GM19324 (cell line): ENCODE measurements at regions not wholly inside any gene's neighbourhood (a gene's known extent, or its start where the extent isn't known, plus 50 kb on each side); places are given as distances from the start of the nearest gene placed in this dataset.

Source experiments
- ATAC-seq: cut with Tn5 transposase; IDR thresholded peaks from one replicate; pipeline ENCODE4 v1.9.1; 2021; ENCODE audit warnings: mild to moderate bottlenecking, moderate library complexity; ENCODE audit not compliant: unreplicated experiment, low FRiP score

GRCh38 chr6:169961772-169962561 lies 210.5 kb downstream of the ERMARD start:
- ATAC-seq, result no peak

DNA sequence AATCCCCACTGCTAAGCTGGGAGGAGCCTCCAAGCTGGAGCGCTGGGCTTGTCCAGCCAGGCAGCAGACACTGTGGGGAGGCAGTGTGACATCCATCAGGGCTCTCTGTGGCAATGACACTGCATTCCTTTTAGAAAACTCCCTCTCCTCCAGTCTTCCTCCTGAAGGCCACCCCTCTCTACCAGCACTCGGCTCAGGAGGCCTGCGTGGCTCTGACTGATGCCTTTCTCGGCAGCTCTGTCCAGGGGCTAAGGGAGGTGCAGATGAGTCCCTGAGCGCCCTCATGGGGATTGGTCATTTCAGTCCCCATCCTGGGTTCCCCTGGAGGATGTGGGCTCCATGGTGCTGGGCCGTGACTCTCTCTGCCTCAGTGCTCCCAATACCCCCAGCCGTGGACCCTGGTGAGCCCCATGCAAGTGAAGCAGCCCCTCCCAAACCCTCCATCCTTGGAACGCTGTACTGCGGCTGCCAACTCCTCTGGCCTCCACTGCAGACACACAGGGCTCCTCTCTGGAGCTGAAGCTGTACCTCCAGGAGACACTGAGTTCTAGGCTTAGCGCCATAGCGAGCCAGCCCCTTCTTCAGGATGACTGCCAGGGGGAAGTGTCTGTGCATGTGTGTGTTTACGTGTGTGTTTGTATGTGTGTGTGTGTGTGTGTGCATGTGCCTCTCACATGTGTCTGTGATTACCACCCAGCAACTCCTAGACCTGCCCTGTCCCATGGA lies 209.6 kb downstream of the ERMARD start:
- no peak for ATAC-seq

DNA sequence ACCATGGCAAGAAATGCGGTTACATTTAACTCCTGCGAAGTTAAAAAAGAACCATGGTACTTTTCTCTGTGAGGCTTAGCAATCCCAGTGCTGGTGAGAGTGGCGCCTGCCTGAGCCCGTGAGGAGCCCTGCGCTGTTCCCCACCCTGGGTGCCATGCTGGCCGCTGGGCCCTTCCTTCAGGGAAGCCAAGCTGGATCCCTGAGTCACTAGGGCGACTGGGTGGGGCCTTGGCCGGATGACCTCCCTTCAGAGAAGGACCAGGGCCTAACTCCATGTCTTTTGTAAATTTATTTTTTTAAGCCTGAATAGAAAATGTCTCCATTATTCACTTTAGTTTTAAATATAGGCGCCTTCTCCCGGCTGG lies 209.1 kb downstream of the ERMARD start:
- ATAC-seq, result no peak

DNA sequence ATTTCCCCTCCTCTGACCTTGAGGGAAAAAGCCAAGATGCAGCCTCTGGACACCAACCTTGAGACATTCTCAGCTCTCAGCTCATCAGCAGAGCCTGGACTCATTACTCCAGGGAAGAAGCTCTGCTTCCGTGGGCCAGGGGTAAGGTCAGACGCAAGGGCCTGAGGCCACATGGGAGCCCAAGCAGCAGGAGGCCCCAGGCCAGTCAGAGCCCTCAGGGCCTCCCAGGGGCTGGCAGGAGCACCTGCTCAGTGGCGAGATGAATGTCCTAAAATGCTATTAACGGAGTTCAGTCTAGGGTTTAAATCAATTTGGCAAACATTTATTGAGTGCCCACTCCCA lies 208.6 kb downstream of the ERMARD start:
- no peak for ATAC-seq

DNA sequence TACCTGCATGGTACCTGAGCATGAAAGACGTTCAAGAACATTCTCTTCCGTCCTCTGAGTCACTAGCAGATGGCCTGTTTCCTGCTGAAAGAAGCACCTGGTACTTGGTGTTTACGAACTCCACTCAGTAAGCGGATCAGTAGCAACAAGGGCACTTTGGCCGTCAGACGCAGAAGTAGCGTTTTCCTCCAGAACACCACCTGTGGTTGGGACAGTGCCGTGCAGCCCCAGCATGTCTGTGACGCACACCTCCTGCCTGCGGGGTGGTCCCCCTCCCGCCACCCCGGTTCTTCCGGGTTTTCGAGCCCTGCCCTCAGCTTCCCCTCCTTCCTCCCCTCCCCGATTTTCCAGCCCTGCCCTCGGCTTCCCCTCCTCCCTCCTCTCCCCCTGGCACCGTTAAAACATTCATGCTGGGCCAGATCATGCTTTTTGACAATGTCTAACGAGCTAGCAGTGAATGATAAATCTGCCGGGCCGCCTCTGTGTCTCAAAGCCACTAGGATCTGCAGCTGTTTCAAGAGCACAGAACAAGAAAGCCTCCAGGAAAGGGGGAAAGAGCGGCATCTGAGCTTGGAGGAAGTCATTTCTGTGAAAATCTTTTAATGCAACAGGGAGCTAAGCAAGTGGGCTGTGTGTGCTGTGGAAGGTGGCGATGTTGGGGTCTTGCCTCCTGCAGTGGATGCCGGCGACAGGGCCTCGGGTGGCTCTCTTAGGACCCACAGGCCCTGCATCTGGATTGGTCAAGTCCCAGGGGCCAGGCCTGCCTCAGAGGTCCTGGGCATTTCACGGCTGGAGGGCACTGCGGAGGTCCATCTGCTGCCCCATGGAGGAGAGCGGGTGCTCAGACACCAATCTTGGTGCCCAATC lies 207.9 kb downstream of the ERMARD start:
- no peak for ATAC-seq

DNA sequence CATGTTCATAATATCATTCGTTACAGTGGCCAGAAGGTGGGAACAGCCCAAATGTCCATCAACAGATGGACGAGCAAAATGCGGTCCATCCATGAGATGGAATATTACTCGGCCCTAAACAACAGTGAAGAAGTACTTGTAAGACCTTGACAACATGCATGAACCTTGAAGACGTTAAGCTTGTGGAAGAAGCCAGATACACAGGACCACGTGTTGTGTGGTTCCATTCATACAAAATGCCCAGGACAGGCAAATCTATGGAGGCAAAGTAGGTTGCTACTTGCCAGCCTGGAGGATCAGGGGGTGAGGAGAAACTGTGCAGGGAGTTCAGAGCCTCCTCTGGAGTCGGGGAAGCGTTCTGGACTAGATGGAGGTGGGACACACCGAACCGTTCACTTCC lies 207.1 kb downstream of the ERMARD start:
- ATAC-seq, result no peak

DNA sequence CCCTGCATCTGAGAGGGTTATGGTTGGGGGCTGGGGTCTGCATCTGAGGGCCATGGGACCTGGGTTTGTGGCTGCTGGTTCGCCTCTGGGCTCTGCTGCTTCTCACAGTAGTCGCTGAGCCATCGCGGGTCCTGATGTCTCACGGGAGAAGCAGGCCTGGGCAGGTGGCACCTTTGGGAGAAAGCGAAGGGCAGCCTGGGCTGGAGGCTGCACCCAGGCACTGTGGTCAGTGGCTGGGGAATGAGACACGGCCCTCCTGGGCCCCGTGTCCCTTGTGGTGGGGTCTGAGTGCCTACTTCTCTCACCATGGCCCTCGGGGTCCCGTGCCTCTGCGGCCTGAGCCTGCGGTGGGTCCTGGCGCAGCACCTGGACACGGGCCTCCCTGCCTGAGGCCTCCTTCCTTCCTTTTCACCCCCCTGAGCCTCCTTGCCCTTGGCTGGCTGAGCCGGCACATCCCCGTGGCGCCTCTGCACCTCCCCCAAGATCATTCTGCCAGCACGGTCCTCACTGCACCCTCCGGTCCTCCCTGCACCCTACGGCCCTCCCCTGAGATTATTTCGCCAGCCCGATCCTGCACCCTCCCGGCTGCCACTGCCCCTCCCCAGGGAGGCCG lies 206.0 kb downstream of the ERMARD start:
- no peak for ATAC-seq

- ATAC-seq, result no peak
Observed at GRCh38 chr6:169956580-169956979, 205.2 kb downstream of the ERMARD start.

- no peak for ATAC-seq
Observed at GRCh38 chr6:169955731-169956437, 204.5 kb downstream of the ERMARD start.

DNA sequence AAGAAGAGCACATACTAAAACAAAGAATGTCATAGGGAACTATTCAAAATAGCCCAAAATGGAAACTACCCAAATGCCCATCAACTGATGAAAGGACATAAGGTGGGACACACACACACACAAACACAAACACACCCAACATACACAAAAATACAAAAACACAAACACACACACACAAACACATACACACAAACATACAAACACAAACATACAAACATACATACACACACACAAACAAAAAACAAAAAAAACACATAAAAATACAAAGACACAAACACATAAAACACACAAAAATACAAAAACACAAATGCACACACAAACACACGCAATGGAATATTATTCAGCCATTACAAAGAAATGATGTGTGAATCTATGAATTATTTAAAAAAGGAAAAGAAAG lies 203.6 kb downstream of the ERMARD start:
- ATAC-seq, result no peak

- no peak for ATAC-seq
Observed at GRCh38 chr6:169953686-169954085, 202.3 kb downstream of the ERMARD start.

- no peak for ATAC-seq
Observed at GRCh38 chr6:169950558-169950957, 199.1 kb downstream of the ERMARD start.

DNA sequence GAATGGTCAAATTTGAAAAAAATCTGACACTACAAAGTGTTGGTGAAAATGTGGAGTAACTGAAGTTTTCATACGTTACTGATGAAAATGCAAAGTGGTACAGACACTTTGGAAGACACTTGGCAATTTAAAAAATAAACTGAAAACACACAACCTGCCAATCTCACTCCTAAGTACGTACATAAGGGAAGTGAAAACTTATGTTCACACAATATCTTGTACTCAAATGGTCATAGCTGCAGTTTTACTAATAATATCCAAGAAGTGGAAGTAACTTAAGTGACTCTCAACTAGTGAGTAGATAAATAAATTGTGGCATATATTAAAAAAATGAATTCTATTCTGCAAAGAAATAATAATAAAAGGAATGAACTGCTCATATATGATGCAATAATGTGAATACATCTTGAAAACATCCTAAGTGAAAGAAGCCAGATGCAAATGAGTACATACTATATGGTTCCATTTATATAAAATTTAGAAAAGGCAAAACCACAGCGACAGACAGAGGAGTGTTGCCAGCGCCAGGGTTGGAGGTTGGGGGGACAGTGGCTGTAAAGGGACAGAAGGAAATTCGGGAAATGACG lies 198.2 kb downstream of the ERMARD start:
- ATAC-seq, result no peak

DNA sequence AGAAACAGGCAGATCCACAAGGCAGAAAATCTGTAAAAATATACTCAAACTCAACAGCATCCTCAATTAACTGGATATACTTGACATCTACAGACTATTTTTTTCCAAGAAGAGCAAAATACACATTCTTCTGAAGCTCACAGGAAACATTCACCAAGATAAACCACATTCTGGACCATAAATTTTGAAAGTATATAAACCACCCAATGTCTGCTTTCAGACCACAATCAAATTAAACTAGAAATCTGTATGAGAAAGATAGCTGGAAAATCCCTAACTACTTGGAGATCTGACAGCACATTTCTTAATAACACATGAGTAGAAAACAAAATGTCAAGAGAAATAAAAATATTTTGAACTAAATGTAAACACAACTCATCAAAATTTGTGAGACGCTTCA lies 195.5 kb downstream of the ERMARD start:
- no peak for ATAC-seq

DNA sequence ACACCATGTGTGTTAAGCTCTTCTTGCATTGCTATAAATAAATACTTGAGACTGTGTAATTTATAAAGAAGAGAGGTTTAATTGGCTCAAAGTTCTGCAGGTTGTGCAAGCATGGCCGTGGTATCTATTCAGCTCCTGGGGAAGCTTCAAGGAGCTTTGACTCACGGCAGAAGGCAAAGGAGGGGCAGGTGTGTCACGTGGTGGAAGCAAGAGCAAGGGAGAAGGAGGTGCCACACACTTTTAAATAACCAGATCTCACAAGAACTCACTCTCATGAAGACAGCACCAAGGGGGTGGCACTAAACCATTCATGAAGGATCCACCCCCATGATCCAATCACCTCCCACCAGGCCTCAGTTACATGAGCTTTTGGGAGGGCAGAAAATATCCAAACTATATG lies 193.7 kb downstream of the ERMARD start:
- ATAC-seq, result no peak

DNA sequence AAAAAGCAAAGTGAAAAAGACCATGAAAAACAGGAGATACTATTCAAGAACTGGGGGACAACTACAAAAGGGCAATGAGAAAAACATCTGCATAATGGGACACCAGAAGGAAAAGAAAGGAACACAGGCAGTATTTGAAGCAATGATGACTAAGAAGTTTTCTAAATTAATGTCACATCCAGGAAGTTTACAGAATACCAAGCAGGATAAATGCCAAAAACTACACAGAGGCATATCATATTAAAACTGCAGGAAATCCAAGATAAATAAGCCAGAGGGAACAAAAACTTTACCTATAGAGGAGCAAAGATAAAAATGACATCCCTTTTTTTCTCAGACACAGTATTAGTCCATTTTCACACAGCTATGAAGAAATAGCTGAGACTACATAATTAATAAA lies 193.0 kb downstream of the ERMARD start:
- no peak for ATAC-seq

GRCh38 chr6:169944061-169944337 lies 192.6 kb downstream of the ERMARD start:
- ATAC-seq, result no peak

DNA sequence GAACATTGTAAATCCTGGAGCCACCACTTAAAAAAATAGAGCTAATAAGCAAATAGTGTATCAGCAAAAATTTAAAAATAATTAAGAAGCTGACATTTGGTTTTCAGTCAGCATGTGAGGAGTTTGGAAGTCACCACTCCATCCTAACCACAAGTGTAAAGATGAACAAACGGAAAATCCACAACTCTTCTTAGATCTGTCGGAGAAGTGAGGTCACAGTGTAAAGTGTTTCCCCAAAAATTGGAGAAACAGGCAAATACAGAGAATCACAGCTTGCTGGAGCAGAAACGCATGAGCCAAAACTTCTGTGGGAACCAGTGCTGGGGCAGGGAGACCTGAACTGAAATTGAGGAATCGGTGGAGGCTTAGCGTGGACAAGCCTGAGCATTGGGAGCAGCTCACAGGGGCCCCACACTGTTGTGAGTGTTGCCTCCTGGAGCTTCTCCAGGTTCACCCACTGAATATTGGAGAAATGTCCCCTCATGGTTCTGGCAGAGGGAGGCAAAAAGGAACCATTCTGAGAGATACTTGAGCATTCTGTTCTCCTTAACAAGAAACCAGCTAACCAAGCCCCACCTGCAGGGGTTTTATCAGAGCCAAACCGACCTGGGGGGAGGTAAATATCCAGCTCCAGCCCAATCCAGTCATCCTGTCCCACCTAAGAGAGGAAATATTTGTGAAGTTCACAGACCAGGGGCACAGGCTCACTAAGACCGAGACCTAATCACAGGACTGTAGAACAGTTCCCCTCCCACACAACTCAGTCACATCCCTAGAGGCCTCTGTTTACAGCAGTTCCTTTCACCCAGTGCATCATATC lies 192.0 kb downstream of the ERMARD start:
- no peak for ATAC-seq

- no peak for ATAC-seq
Observed at GRCh38 chr6:169942173-169942572, 190.8 kb downstream of the ERMARD start.
